Heart left ventricle (tissue), 16 donors: ENCODE measurements at regions not wholly inside any gene's neighbourhood (a gene's known extent, or its start where the extent isn't known, plus 50 kb on each side); places are given as distances from the start of the nearest gene placed in this dataset.

Experiments used
- ATAC-seq, 4 donors: fragments of 200-7000 bp; cut with Tn5 transposase; one replicate each; pipeline ENCODE4 v1.9.1; 2020 to 2022; ENCODE audit warnings: moderate library complexity in 4 of 4, mild to moderate bottlenecking in 3 of 4, moderate number of reproducible peaks in 1 of 4
- DNase-seq, 5 donors: peaks; one replicate each; pipeline ENCODE4 v3.0.0-alpha.2; 2020
- H3K27ac ChIP-seq, 12 donors: fragments of 200-600 bp; sonication (generic) in 4 of 12; one replicate each; pipeline versions ENCODE4 v1.5.0 to v1.8.0; 2016 to 2022; ENCODE audit warnings: mild to moderate bottlenecking in 2 of 12
- H3K27me3 ChIP-seq, 9 donors: fragments of 200-600 bp; sonication (generic) in 2 of 9; one replicate each; pipeline versions ENCODE4 v1.5.1 to v1.8.0; 2016 to 2022; ENCODE audit warnings: mild to moderate bottlenecking in 3 of 9
- H3K36me3 ChIP-seq, 9 donors: fragments of 200-600 bp; sonication (generic) in 2 of 9; one replicate each; pipeline versions ENCODE4 v1.5.0 to v1.8.0; 2018 to 2022; ENCODE audit warnings: mild to moderate bottlenecking in 2 of 9
- H3K4me1 ChIP-seq, 12 donors: fragments of 200-600 bp; sonication (generic) in 4 of 12; one replicate each; pipeline versions ENCODE4 v1.5.0 to v1.8.0; 2016 to 2022; ENCODE audit warnings: mild to moderate bottlenecking in 3 of 12
- H3K4me3 ChIP-seq, 12 donors: fragments of 200-600 bp; sonication (generic) in 4 of 12; one replicate each; pipeline versions ENCODE4 v1.5.0 to v1.8.0; 2017 to 2022; ENCODE audit warnings: mild to moderate bottlenecking in 9 of 12, moderate library complexity in 4 of 12
- H3K9me3 ChIP-seq, 12 donors: fragments of 200-600 bp; sonication (generic) in 4 of 12; one replicate each; pipeline versions ENCODE4 v1.5.0 to v1.8.0; 2016 to 2022; ENCODE audit warnings: mild to moderate bottlenecking in 1 of 12
- CTCF ChIP-seq, 12 donors: fragments of 200-600 bp; sonication (generic) in 4 of 12; IDR thresholded peaks; one replicate each; pipeline versions ENCODE4 v1.5.0 to v1.8.0; 2018 to 2022; ENCODE audit warnings: antibody characterized with exemption in 12 of 12, mild to moderate bottlenecking in 5 of 12
- POLR2A ChIP-seq, 2 donors: fragments of 450-650 bp; IDR thresholded peaks; one replicate each; pipeline ENCODE4 v1.6.1; 2017; ENCODE audit warnings: antibody characterized with exemption in 2 of 2, mild to moderate bottlenecking in 2 of 2, moderate library complexity in 2 of 2
- WGBS, 4 donors: extraction: QIAGEN DNeasy Blood & Tissue Kit in 2 of 4; methylation state at CpG; one replicate each; pipeline versions ENCODE4 v1.1.5 to v1.1.7; 2013 to 2018; 5-methylcytosine and 5-hydroxymethylcytosine counted together
- intact Hi-C, 10 donors: fragments of 100-400 bp; cut with DNase I; formaldehyde crosslinking; loops; one replicate each; pipeline versions ENCODE4 v1.11.1 to v1.14.2; 2022
- donor health status: ischemic (EF 13 %, LVEDD 7.1; RV severe dilation, severe dysfunction).
- donor health status: healthy with polysubstance abuse.
- donor health status: DM: no; HTN: yes; CAD: no.
- donor health status: DM: no; HTN: no; CAD: no.
- donor health status: ischemic (EF 25% LVEDD 6.9; RV normal size, moderate dysfunction).
- donor health status: ischemic (EF 25% LVEDD 5.7; RV mildly dilated, moderate dysfunction).
- donor health status: healthy.
- donor health status: DM: yes; HTN: yes; CAD: no.
- donor health status: ischemic (EF 35%, LVEDD 5.7; RV mildly dilated, moderate dysfunction).
- donor health status: nonischemic (EF 11% LVEDD 7.7; RV severe dilation, severe dysfunction).
- donor health status: DM: yes; HTN: yes; CAD: no.
- donor health status: PGD.
- donor health status: ischemic (EF 29% LVEDD 5.4; RV normal size, mild dysfunction).
- donor health status: nonischemic (EF 23%, LVEDD 6.1; RV moderate dilation, normal function).

- peak in 9 of 12 donors; percentile 8 to 43 (median 28) for TF ChIP-seq CTCF (IDR thresholded peaks at IDR 0.05)
- no peak for TF ChIP-seq POLR2A (IDR thresholded peaks at IDR 0.05)
- ATAC-seq (peak in 1 of 4 donors; percentile 27), DNase-seq (no peak)
- Histone ChIP-seq H3K27me3 (no peaks in the 10 kb centered on the region), H3K27ac (no peak overlapping the region), H3K9me3 (no peaks in the 10 kb centered on the region), H3K36me3 (no peaks in the 10 kb centered on the region), H3K4me3 (no peak overlapping the region), H3K4me1 (no peaks in the 10 kb centered on the region)
- intact Hi-C loops, result loop anchor here in 1 of 10 donors (10.0 kb wide), 1 partner anchor 234 kb away; no protein-coding TSS in a partner anchor
- 39 to 53% (median 48%) methylated on average over 2 of the region's 2 CpGs for WGBS, 4 donors
These were observed 975.2 kb downstream of the SORCS1 start for GRCh38 chr10:106189292-106189691.

- H3K36me3 ChIP-seq, result no peaks in the 10 kb centered on the region
- no peak overlapping the region for H3K27ac ChIP-seq
- H3K27me3 ChIP-seq, result peaks cover 0 to 3% (median 0%) of the 10 kb centered on the region in 9 donors
- intact Hi-C loops, result loop anchor here in 1 of 10 donors (10.0 kb wide), 1 partner anchor 231 kb away; no protein-coding TSS in a partner anchor
- no peak for TF ChIP-seq CTCF (IDR thresholded peaks at IDR 0.05)
- WGBS, 4 donors, result 82 to 88% (median 85%) methylated on average over 2 of the region's 2 CpGs
- H3K9me3 ChIP-seq, result no peaks in the 10 kb centered on the region
- ATAC-seq (no peak), DNase-seq (no peak)
- H3K4me3 ChIP-seq, result no peak overlapping the region
- H3K4me1 ChIP-seq, result no peaks in the 10 kb centered on the region
These were observed 978.6 kb downstream of the SORCS1 start for GRCh38 chr10:106185951-106186350.

- no peak for DNase-seq
- Histone ChIP-seq H3K4me1 (no peaks in the 10 kb centered on the region), H3K27ac (no peak overlapping the region), H3K4me3 (no peak overlapping the region), H3K36me3 (no peaks in the 10 kb centered on the region), H3K27me3 (peaks cover 0 to 3% (median 0%) of the 10 kb centered on the region in 9 donors), H3K9me3 (no peaks in the 10 kb centered on the region)
- WGBS, 4 donors, result 83 to 90% (median 87%) methylated on average over 5 of the region's 5 CpGs
- no peak for TF ChIP-seq CTCF (IDR thresholded peaks at IDR 0.05)
- no peak for ATAC-seq
- intact Hi-C loops, result loop anchor here in 1 of 10 donors (10.0 kb wide), 1 partner anchor 228 kb away; no protein-coding TSS in a partner anchor
These were observed 981.5 kb downstream of the SORCS1 start for GRCh38 chr10:106183041-106183440.

- Histone ChIP-seq H3K36me3 (no peaks in the 10 kb centered on the region), H3K4me1 (no peaks in the 10 kb centered on the region), H3K9me3 (no peaks in the 10 kb centered on the region), H3K4me3 (no peak overlapping the region), H3K27me3 (peaks cover 0 to 3% (median 0%) of the 10 kb centered on the region in 9 donors), H3K27ac (no peak overlapping the region)
- intact Hi-C loops, result loop anchor here in 1 of 10 donors (10.0 kb wide), 1 partner anchor 228 kb away; no protein-coding TSS in a partner anchor
- DNase-seq, result peak in 1 of 5 donors; percentile 23
- ATAC-seq, result no peak
- no peak for TF ChIP-seq CTCF (IDR thresholded peaks at IDR 0.05)
- TF ChIP-seq POLR2A (IDR thresholded peaks at IDR 0.05), result no peak
These were observed 982.0 kb downstream of the SORCS1 start for GRCh38 chr10:106182542-106182941.
